Activated CD4-positive, alpha-beta T cell treated with anti-CD3 and anti-CD28 coated beads, Interleukin-2, amount 50 U/mL, for 16 hours (primary cell): ENCODE measurements at regions not wholly inside any gene's neighbourhood (a gene's known extent, or its start where the extent isn't known, plus 50 kb on each side); places are given as distances from the start of the nearest gene placed in this dataset.
"Not testable (repeated sequence)": the region's sequence is repeated elsewhere in the genome, so short reads cannot be mapped to it uniquely, and the experiment has no call there.

ENCODE experiments used
- DNase-seq: peaks from one replicate; pipeline ENCODE4 v3.0.0-alpha.2; 2020

- DNase-seq = not testable (repeated sequence)
These were observed 2834.1 kb downstream of the RPIA start for GRCh38 chr2:91525587-91525986.

GRCh38 chr2:91526083-91526482 lies 2834.6 kb downstream of the RPIA start:
- DNase-seq = not testable (repeated sequence)

- DNase-seq = not testable (repeated sequence)
These were observed 2835.6 kb downstream of the RPIA start for GRCh38 chr2:91527056-91527455.

GRCh38 chr2:91527491-91528031 lies 2836.1 kb downstream of the RPIA start:
- not testable (repeated sequence) for DNase-seq

- not testable (repeated sequence) for DNase-seq
These were observed 2836.9 kb downstream of the RPIA start for GRCh38 chr2:91528361-91528760.

- DNase-seq = not testable (repeated sequence)
These were observed 2844.6 kb downstream of the RPIA start for GRCh38 chr2:91536109-91536508.

- DNase-seq = not testable (repeated sequence)
These were observed 2845.2 kb downstream of the RPIA start for GRCh38 chr2:91536549-91537263.

GRCh38 chr2:91549316-91549715 lies 2857.8 kb downstream of the RPIA start:
- not testable (repeated sequence) for DNase-seq

- DNase-seq = not testable (repeated sequence)
These were observed 2866.8 kb downstream of the RPIA start for GRCh38 chr2:91558234-91558633.

GRCh38 chr2:91559269-91559668 lies 2867.8 kb downstream of the RPIA start:
- not testable (repeated sequence) for DNase-seq

GRCh38 chr2:91559886-91560614 lies 2868.6 kb downstream of the RPIA start:
- DNase-seq = not testable (repeated sequence)

GRCh38 chr2:91562184-91562583 lies 2870.7 kb downstream of the RPIA start:
- DNase-seq = not testable (repeated sequence)

GRCh38 chr2:91564700-91565099 lies 2873.2 kb downstream of the RPIA start:
- DNase-seq = not testable (repeated sequence)

- DNase-seq = not testable (repeated sequence)
These were observed 2874.4 kb downstream of the RPIA start for GRCh38 chr2:91565689-91566430.

- not testable (repeated sequence) for DNase-seq
These were observed 2875.1 kb downstream of the RPIA start for GRCh38 chr2:91566611-91567010.

- DNase-seq = not testable (repeated sequence)
These were observed 2876.3 kb downstream of the RPIA start for GRCh38 chr2:91567546-91568335.

GRCh38 chr2:91568391-91569338 lies 2877.2 kb downstream of the RPIA start:
- DNase-seq = not testable (repeated sequence)

- DNase-seq = not testable (repeated sequence)
These were observed 2879.9 kb downstream of the RPIA start for GRCh38 chr2:91571239-91571923.

GRCh38 chr2:91573018-91573417 lies 2881.5 kb downstream of the RPIA start:
- DNase-seq = not testable (repeated sequence)

- DNase-seq = not testable (repeated sequence)
These were observed 2882.3 kb downstream of the RPIA start for GRCh38 chr2:91573755-91574154.
